ENCODE measurements at regions not wholly inside any gene's neighbourhood (a gene's known extent, or its start where the extent isn't known, plus 50 kb on each side); places are given as distances from the start of the nearest gene placed in this dataset.

- in situ Hi-C loops (cut with HindIII; ENCODE audit: extremely low pct_ligation_motif_present, low pct_unique_long_range_greater_than_20kb) = no loop called here
- BruUV-seq (replicated peaks) = no TSS peak
These were observed 542.8 kb downstream of the PTPRU start for GRCh38 chr1:29779146-29779545.

More at GRCh38 chr1:29779146-29779545, 542.8 kb downstream of the PTPRU start:
- ATAC-seq (no peak), DNase-seq (ENCODE audit: low spot score) (no peak), FAIRE-seq (no peak)
- no peak overlapping the region for H3K4me2 ChIP-seq (ENCODE audit: low read depth, low read length)
- H3K27me3 ChIP-seq (ENCODE audit: control insufficient read depth in 1 of 2, insufficient read depth in 2 of 2, low read length in 2 of 2) = peaks cover 0 to 7% of the 10 kb centered on the region in 2 experiments; a peak in 1 of 5 replicates
- H3K36me3 ChIP-seq (replicated peaks in 1 of 2; ENCODE audit: control insufficient read depth in 1 of 2, insufficient read depth in 2 of 2, low read length in 2 of 2) = no peaks in the 10 kb centered on the region
- WGBS (ENCODE audit: low lambda C conversion rate) = 30% methylated on average over 5 of the region's 5 CpGs
- TF ChIP-seq NFRKB (IDR thresholded peaks at IDR 0.05) = no peak
- TF ChIP-seq ZBTB40 (IDR thresholded peaks at IDR 0.05) = no peak
- TF ChIP-seq ZBTB40 (CRISPR knock-in tag; IDR thresholded peaks at IDR 0.05) = no peak
- no peak for TF ChIP-seq HINFP (CRISPR knock-in tag; IDR thresholded peaks at IDR 0.05; ENCODE audit: low read depth)
- ChIA-PET CTCF (ENCODE audit: low intra/inter-chr PET ratio, low total read pairs) (no interaction called here), POLR2A (no interaction called here)
- no peak overlapping the region for H3K9ac ChIP-seq (ENCODE audit: insufficient read depth, low read depth, low read length)
- intact Hi-C loops (cut with micrococcal nuclease; ENCODE audit: unreplicated experiment) = no loop called here
- no peaks in the 10 kb centered on the region for H3K4me1 ChIP-seq (ENCODE audit: insufficient read depth, low read length)
- no peak overlapping the region for H2AFZ ChIP-seq (ENCODE audit: low read length)
- H3K4me3 ChIP-seq (replicated peaks in 1 of 3; ENCODE audit: insufficient read depth in 1 of 3, low read depth in 2 of 3, low read length in 3 of 3) = no peak overlapping the region
- no peak overlapping the region for H3K27ac ChIP-seq (ENCODE audit: extremely low read length, insufficient read depth, low read length)
- no peaks in the 10 kb centered on the region for H3K79me2 ChIP-seq (ENCODE audit: insufficient read depth, low read length)
- H4K20me1 ChIP-seq (ENCODE audit: insufficient read depth, low read length) = no peaks in the 10 kb centered on the region
- H3K9me3 ChIP-seq (ENCODE audit: low read length) = peaks cover 5% of the 10 kb centered on the region
